Adrenal gland (tissue), 9 donors: ENCODE measurements at regions not wholly inside any gene's neighbourhood (a gene's known extent, or its start where the extent isn't known, plus 50 kb on each side); places are given as distances from the start of the nearest gene placed in this dataset.

ENCODE experiments used
- DNase-seq, 7 donors: peaks; one replicate each; pipeline ENCODE4 v3.0.0-alpha.2; 2019 to 2020
- H3K27ac ChIP-seq, 5 donors: fragments of 200-600 bp; sonication (generic) in 4 of 5; 1 replicate in 3 of 5; 2 replicates in 2 of 5; pipeline versions ENCODE4 v1.5.1 to v1.8.0; 2016 to 2020; ENCODE audit warnings: mild to moderate bottlenecking in 1 of 5
- H3K27me3 ChIP-seq: fragments of 200-600 bp; 2 replicates; pipeline ENCODE4 v1.8.0; 2021
- H3K36me3 ChIP-seq, 2 donors: fragments of 200-600 bp; replicated peaks in 1 of 2; 1 replicate in 1 of 2; 2 replicates in 1 of 2; pipeline versions ENCODE4 v1.5.1 to v1.8.0; 2018 to 2022
- H3K4me1 ChIP-seq, 2 donors: fragments of 200-600 bp; replicated peaks in 1 of 2; 1 replicate in 1 of 2; 2 replicates in 1 of 2; pipeline versions ENCODE4 v1.5.1 to v1.8.0; 2018 to 2021
- H3K4me3 ChIP-seq, 4 donors: fragments of 200-600 bp; sonication (generic) in 3 of 4; one replicate each; pipeline ENCODE4 v1.5.1; 2016 to 2018
- H3K9me3 ChIP-seq, 3 donors: fragments of 200-600 bp; sonication (generic) in 1 of 3; replicated peaks in 1 of 3; 1 replicate in 2 of 3; 2 replicates in 1 of 3; pipeline versions ENCODE4 v1.5.1 to v1.8.0; 2016 to 2021
- CTCF ChIP-seq, 6 experiments: fragments of 450-650 bp in 4 of 6; fragments of 200-600 bp in 2 of 6; sonication (generic) in 1 of 6; IDR thresholded peaks; 1 replicate in 5 of 6; 2 replicates in 1 of 6; pipeline versions ENCODE4 v1.5.1 to v1.8.0; 2016 to 2021; ENCODE audit warnings: antibody characterized with exemption in 6 of 6, mild to moderate bottlenecking in 2 of 6, moderate library complexity in 1 of 6
- POLR2A ChIP-seq, 2 donors: fragments of 450-650 bp; IDR thresholded peaks; one replicate each; pipeline ENCODE4 v1.6.1; 2017; ENCODE audit warnings: antibody characterized with exemption in 2 of 2, mild to moderate bottlenecking in 2 of 2, moderate library complexity in 1 of 2
- WGBS, 4 donors: extraction: QIAGEN DNeasy Blood & Tissue Kit in 2 of 4; methylation state at CpG; one replicate each; pipeline versions ENCODE4 v1.1.5 to v1.1.7; 2013 to 2017; 5-methylcytosine and 5-hydroxymethylcytosine counted together
- intact Hi-C, 2 donors: fragments of 100-400 bp; cut with DNase I; formaldehyde crosslinking; loops; one replicate each; pipeline versions ENCODE4 v1.14.1 to v1.15.0; 2022 to 2023
- donor health status: healthy with polysubstance abuse.
- donor health status: Bipolar disorder and iron deficiency.
- donor health status: DM: yes; HTN: yes; CAD: no.
- donor health status: DM: no; HTN: no; CAD: no.
- donor health status: DM: no; HTN: no; CAD: no.

- no peak overlapping the region for H3K27ac ChIP-seq
- TF ChIP-seq POLR2A (IDR thresholded peaks at IDR 0.05) (no peak), CTCF (IDR thresholded peaks at IDR 0.05) (no peak)
- no peaks in the 10 kb centered on the region for H3K36me3 ChIP-seq
- 40 to 49% (median 47%) methylated on average over 3 of the region's 3 CpGs for WGBS, 4 donors
- DNase-seq = no peak
- H3K27me3 ChIP-seq = no peaks in the 10 kb centered on the region
- intact Hi-C loops = no loop called here
- no peak overlapping the region for H3K4me3 ChIP-seq
- H3K4me1 ChIP-seq = no peaks in the 10 kb centered on the region
- H3K9me3 ChIP-seq = no peaks in the 10 kb centered on the region
These were observed 104.4 kb downstream of the CETN3 start for GRCh38 chr5:90305041-90305720.

DNA sequence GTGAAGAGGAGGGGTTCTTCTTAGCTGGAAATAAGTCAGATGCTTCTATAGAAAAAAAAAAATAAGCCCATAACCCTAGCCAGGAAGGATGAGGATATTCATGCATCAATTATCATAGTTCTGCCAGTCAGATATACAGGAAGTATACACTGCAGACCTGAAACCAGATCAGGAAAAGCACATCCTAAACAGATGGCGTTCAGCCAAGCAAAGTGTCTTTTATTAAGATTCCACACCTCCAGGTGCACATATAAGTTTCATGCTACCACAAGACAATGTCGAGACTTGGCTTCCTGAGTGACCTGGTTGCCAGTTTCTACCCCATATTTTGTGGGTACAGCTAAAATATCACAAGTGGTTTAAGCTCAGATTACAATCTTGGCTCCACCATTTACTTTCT is 108.3 kb downstream of the CETN3 start:
- DNase-seq = no peak
- Histone ChIP-seq H3K36me3 (no peaks in the 10 kb centered on the region), H3K9me3 (no peaks in the 10 kb centered on the region), H3K4me3 (no peak overlapping the region), H3K4me1 (no peaks in the 10 kb centered on the region), H3K27me3 (no peaks in the 10 kb centered on the region), H3K27ac (no peak overlapping the region)
- intact Hi-C loops = no loop called here
- WGBS, 4 donors = 55 to 64% (median 62%) methylated on average over 2 of the region's 2 CpGs
- TF ChIP-seq POLR2A (IDR thresholded peaks at IDR 0.05) = no peak
- TF ChIP-seq CTCF (IDR thresholded peaks at IDR 0.05) = no peak

DNA sequence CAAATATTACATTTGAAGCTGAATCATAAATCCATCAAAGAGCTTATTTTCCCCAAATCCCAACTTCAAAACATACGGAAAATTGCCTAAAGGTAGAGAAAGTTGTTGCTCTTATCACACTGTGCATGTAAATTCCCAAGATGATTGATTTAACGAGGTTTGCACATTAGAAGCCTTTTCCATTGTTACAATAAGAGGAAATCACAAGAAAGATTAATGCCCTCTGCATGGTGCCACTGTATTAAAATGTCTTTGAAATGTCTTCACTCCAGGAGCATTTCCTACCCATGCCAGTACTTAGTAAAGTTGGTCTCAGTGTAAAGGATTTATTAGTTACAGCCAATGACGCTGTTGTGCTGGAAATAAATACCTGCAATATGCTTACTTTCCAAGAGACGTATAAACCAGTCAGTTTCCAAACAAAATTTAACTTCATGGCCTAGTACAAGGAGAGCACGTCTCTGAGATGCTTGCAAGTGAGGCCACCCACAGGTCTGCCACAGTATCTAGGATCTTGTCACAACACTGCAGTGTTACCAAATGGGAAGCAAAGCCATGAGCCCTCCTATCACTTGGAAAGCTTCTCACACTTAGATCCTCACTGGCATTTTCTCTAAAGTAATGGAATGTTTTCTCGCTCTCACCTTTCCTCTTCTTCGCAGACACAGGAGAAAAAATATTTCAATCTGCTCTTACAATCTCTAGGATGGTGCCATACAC is 112.4 kb downstream of the CETN3 start:
- TF ChIP-seq POLR2A (IDR thresholded peaks at IDR 0.05) (no peak), CTCF (IDR thresholded peaks at IDR 0.05) (no peak)
- Histone ChIP-seq H3K4me3 (no peak overlapping the region), H3K27me3 (no peaks in the 10 kb centered on the region), H3K36me3 (no peaks in the 10 kb centered on the region), H3K4me1 (no peaks in the 10 kb centered on the region), H3K9me3 (no peaks in the 10 kb centered on the region), H3K27ac (no peak overlapping the region)
- intact Hi-C loops = no loop called here
- no peak for DNase-seq
- 55 to 70% (median 63%) methylated on average over 7 of the region's 7 CpGs for WGBS, 4 donors

GRCh38 chr5:90294604-90295003 is 115.0 kb downstream of the CETN3 start:
- Histone ChIP-seq H3K4me1 (no peaks in the 10 kb centered on the region), H3K27me3 (no peaks in the 10 kb centered on the region), H3K4me3 (no peak overlapping the region), H3K9me3 (no peaks in the 10 kb centered on the region), H3K27ac (no peak overlapping the region), H3K36me3 (no peaks in the 10 kb centered on the region)
- DNase-seq = no peak
- intact Hi-C loops = loop anchor here in 1 of 2 donors (5.0 kb wide), 1 partner anchor 288 kb away; no protein-coding TSS in a partner anchor
- 72 to 86% (median 78%) methylated on average over 5 of the region's 5 CpGs for WGBS, 4 donors
- TF ChIP-seq POLR2A (IDR thresholded peaks at IDR 0.05) = no peak
- TF ChIP-seq CTCF (IDR thresholded peaks at IDR 0.05) = no peak
